GM19467 (cell line): ENCODE measurements at regions not wholly inside any gene's neighbourhood (a gene's known extent, or its start where the extent isn't known, plus 50 kb on each side); places are given as distances from the start of the nearest gene placed in this dataset.
"Not testable (repeated sequence)": the region's sequence is repeated elsewhere in the genome, so short reads cannot be mapped to it uniquely, and the experiment has no call there.

Source experiments
- ATAC-seq: cut with Tn5 transposase; IDR thresholded peaks from one replicate; pipeline ENCODE4 v1.9.1; 2021; ENCODE audit warnings: mild to moderate bottlenecking, moderate library complexity; ENCODE audit not compliant: unreplicated experiment

DNA sequence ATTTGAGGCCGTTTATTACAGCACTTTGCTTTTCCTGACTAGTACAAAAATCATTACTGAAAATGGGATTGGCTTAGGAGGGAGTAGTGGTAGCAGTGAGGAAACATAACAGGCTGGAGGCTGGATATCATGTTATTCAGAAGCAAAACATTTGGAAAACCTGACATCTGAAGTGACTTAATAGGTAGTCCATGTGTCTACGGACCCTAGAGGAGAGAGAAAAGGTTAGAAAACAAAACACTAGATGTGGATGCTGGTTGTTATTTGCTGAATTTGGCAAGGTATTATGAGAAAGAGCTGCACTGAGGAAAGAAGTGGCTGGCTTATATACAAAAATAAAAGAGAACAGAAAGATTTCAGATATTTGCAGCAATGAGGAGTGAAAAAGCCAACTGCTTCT, 139.9 kb downstream of the MEX3B start:
- no peak for ATAC-seq

DNA sequence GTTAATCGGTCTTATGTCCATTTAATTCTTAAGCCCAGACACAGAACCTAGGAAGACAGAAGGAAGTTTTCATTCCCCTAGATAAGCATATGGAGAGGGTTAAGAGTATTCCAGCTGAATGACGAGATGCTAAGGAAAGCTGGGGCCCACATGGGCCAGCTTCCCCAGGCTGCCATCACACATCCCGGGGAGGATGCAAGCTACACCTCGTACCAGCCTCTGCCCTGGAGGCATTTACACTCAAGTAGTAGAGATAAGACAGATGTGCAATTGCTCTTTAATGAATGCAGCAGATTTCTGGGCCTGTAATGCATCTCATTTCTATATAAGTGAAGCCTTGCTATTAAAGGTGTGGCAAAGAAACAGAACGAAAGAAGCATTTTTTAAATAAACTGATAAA, 144.5 kb downstream of the MEX3B start:
- ATAC-seq: no peak

- ATAC-seq: no peak
These were observed 146.1 kb downstream of the MEX3B start for GRCh38 chr15:81899730-81900129.

DNA sequence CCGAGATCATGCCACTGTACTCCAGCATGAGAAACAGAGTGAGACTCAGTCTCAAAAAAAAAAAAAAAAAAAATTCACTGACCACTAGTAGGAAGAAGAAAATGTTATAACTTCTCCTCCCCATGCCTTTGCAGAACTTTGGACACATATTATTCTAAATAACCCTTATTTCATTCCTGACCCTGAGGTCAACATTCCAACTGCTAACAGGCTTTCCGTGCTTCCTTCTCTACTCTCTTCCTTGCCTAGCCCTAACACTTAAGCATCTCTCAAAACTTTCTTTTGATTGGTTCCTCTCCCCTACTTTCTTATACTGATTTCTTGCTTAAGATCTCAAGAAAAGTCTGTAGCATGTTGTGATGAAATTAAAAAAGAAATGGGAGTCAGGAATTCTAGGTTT, 146.8 kb downstream of the MEX3B start:
- ATAC-seq: no peak

GRCh38 chr15:81897057-81897677, 148.7 kb downstream of the MEX3B start:
- ATAC-seq: no peak

- no peak for ATAC-seq
These were observed 149.5 kb downstream of the MEX3B start for GRCh38 chr15:81896356-81896755.

DNA sequence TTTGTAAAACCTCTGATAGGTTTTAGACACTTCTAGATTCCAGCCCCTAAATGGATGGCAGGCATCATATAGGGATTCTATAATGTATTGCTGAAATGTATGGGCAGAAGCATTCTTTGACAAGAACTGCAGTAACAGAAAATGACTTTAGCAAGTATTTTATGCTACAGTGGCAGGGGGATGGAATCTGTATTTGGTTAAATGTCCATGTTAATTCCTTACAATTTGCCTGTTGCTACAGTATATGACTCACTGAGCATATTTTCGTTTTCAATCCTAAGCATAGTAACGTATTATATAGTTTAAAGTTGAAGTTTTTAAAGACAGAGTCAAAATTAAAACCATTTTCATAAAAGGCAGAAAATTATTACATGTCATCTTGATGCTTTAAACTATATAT, 150.1 kb downstream of the MEX3B start:
- ATAC-seq: no peak

- no peak for ATAC-seq
These were observed 151.8 kb downstream of the MEX3B start for GRCh38 chr15:81894061-81894460.

DNA sequence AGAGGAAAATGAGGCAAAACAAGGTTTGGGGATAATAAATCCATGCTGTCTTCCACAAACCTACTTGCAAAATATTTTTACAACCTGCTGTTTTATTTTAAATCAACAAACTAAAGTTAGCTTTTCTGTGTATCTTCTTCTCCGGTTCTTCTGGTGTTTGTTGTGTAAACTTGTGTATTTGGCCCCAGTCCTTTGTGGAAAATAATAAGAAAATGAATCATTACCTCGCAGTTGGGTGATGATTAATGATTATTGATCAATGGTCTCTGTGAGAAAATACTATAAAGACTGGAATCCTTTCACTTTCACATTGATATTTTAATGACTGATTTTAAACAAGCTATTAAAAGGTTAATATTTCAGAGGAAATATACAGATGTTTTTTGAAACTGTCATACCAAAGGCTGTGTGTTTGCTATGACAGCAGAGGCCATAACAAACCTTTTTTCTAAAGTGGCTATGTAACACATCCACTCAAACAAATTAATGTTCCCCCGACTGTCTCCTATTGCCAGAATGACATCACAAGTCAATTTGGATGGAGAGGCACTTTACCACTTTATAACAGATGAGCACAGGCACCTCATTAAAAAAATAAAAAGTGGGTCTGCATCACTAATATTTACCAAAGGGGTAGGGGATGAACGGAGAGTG, 152.5 kb downstream of the MEX3B start:
- no peak for ATAC-seq

DNA sequence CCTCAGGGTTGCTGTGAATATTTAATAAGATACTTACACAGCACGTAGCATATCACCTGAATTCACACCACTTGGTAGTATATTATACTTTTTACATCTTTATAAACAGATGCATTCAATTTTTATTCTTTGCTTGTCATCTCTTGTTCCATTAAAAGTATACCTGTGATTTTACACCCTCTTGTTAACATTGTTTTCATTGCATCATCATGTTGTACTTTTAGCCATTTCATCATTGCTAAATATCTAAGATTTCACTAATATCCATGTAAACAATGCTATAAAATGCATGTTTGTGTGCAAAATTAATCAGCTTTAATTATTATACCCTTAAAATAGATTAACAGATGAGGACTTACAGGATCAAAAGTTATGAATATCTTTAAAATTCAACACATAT, 155.3 kb downstream of the MEX3B start:
- ATAC-seq: no peak

GRCh38 chr15:81889485-81889881, 156.3 kb downstream of the MEX3B start:
- no peak for ATAC-seq

GRCh38 chr15:81888748-81889484, 156.9 kb downstream of the MEX3B start:
- ATAC-seq: no peak

- ATAC-seq: no peak
These were observed 157.9 kb downstream of the MEX3B start for GRCh38 chr15:81887912-81888311.

DNA sequence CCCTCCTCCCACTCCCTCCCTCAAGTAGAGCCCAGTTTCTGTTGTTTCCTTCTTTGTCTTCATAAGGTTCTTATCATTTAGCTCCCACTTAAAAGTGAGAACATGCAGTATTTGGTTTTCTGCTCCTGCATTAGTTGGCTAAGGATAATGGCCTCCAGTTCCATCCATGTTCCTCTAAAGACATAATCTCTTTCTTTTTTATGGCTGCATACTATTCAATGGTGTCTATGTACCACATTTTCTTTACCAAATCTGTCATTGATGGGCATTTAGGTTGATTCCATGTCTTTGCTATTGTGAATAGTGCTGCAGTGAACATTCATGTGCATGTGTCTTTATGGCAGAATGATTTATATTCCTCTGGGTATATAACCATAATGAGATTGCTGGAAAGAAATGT, 158.6 kb downstream of the MEX3B start:
- ATAC-seq: not testable (repeated sequence)

DNA sequence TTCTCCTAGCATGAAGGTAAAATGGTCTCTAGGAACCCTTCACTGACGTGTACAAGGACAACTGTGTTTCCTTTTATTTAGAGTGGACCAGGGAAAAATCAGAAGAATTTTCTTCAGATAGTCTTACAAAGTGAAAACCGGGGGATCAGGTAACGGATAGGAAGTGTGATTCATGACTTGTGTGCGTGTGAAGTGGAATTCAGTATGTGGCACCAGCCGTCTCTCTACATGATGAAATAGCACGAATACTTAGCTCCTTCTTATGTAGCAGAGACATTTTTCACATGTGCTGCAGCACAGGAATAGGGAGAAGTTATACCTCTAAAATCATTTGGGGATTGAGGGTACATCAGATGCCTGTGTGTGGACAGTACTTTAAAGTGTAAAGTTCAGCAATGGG, 159.2 kb downstream of the MEX3B start:
- ATAC-seq: no peak

DNA sequence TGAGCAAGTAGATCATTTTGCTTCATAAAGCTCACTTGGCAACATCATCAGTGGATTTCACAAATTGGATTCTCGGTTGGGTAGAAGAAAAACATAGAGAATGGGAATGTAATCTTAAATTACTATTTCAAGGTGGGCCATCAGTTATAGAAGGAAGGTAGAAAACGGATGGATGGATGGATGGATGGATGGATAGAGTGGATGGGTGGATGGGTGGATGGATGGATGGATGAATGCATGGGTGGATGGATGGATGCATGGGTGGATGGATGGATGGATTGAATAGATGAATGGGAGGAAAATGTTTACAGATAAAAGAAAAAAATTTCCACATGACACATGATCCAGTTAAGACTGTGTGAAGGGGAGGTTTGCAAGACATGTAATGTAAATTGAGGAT, 159.7 kb downstream of the MEX3B start:
- no peak for ATAC-seq

- no peak for ATAC-seq
These were observed 160.7 kb downstream of the MEX3B start for GRCh38 chr15:81885135-81885534.

DNA sequence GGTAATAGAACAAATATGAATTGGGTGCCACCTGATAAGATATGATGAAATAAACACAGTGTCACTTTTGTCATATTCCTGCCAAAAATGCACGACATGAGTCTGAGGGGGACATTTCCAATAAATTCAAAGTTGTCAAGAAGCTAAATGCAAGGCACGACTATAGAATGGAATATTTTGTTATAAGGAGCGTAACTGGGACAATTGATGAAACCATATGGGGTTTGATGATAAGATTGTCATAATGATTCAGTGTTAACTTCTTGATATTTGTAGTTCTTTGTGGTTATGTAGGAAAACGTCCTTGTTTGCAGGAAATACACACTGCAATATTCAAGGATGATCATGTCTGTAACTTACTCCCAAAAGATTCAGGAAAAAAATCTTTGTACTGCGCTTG, 163.3 kb downstream of the MEX3B start:
- no peak for ATAC-seq

- no peak for ATAC-seq
These were observed 165.0 kb downstream of the MEX3B start for GRCh38 chr15:81880833-81881232.

DNA sequence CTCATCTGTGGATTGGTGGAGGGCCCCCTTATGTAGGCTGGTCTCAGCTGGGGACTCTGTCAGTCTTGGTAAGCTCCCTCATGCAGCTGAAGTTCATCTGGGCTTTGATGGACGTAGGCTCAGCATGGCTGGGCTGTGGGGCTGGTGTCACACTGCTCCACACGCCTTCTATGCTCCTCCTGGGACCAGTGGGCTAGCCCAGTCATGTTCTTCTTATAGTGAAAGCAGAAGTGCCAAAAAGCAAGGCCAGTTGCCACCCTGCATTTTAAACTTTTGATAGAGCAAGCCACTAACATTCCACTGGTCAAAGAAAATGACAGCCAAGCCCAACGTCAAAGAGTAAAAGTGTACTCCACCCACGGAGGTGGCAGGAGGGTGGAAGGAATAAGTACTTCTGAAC, 165.5 kb downstream of the MEX3B start:
- no peak for ATAC-seq

GRCh38 chr15:81875717-81876116, 170.1 kb downstream of the MEX3B start:
- not testable (repeated sequence) for ATAC-seq

- not testable (repeated sequence) for ATAC-seq
These were observed 175.1 kb downstream of the MEX3B start for GRCh38 chr15:81870746-81871106.
